WTC11 (cell line): ENCODE measurements at regions not wholly inside any gene's neighbourhood (a gene's known extent, or its start where the extent isn't known, plus 50 kb on each side); places are given as distances from the start of the nearest gene placed in this dataset.

Experiments
- ATAC-seq: fragments of 200-7000 bp; cut with Tn5 transposase; 2 replicates; pipeline ENCODE4 v1.10.0; 2021; ENCODE audit warnings: mild to moderate bottlenecking, moderate library complexity
- CTCF ChIA-PET: fragments of 300-600 bp; sonication (Branson Sonifier 250); formaldehyde crosslinking; loops from one replicate; lab custom pipeline; 2021; ENCODE audit warnings: antibody characterized with exemption; lab: Charles Lee
- POLR2A ChIA-PET: fragments of 350-600 bp; sonication (Branson Sonifier 250); formaldehyde crosslinking; loops from one replicate; lab custom pipeline; 2021; ENCODE audit warnings: antibody characterized with exemption; lab: Charles Lee
- DNase-seq: peaks from one replicate; pipeline ENCODE4 v3.0.0; 2021; ENCODE audit warnings: low spot score
- H3K27ac Mint-ChIP-seq: 2 replicates; pipeline ENCODE4 v1.8.0; 2021; ENCODE audit warnings: mixed read lengths
- H3K27me3 Mint-ChIP-seq: 2 replicates; pipeline ENCODE4 v1.8.0; 2021; ENCODE audit warnings: low read depth, mild to moderate bottlenecking, moderate library complexity, mixed read lengths
- H3K36me3 Mint-ChIP-seq: 2 replicates; pipeline ENCODE4 v1.8.0; 2021; ENCODE audit warnings: mixed read lengths
- H3K4me1 Mint-ChIP-seq: 2 replicates; pipeline ENCODE4 v1.8.0; 2022; ENCODE audit warnings: mixed read lengths
- H3K4me3 Mint-ChIP-seq: 2 replicates; pipeline ENCODE4 v1.8.0; 2021; ENCODE audit warnings: mild to moderate bottlenecking, moderate library complexity, mixed read lengths
- H3K9me3 Mint-ChIP-seq: 2 replicates; pipeline ENCODE4 v1.8.0; 2021; ENCODE audit warnings: mixed read lengths
- ATF1 ChIP-seq: sonication (generic); formaldehyde crosslinking; IDR thresholded peaks from 2 replicates; pipeline ENCODE4 v1.8.1; 2023; ENCODE audit warnings: mild to moderate bottlenecking, moderate library complexity, missing genetic modification reagents
- ELF4 ChIP-seq: sonication (generic); formaldehyde crosslinking; IDR thresholded peaks from 2 replicates; pipeline ENCODE4 v1.8.1; 2022; ENCODE audit warnings: low read depth, mild to moderate bottlenecking, moderate library complexity, missing genetic modification reagents
- HMGA2 ChIP-seq: fragments of 250-450 bp; sonication (Bioruptor Pico); IDR thresholded peaks from 2 replicates; pipeline ENCODE4 v1.4.0; 2021; ENCODE audit warnings: mild to moderate bottlenecking, moderate library complexity
- NFYB ChIP-seq: sonication (generic); formaldehyde crosslinking; conservative IDR thresholded peaks from 2 replicates; pipeline ENCODE4 v1.8.0; 2022; ENCODE audit warnings: low read depth, missing genetic modification reagents
- NR3C1 ChIP-seq: sonication (generic); formaldehyde crosslinking; conservative IDR thresholded peaks from 2 replicates; pipeline ENCODE4 v1.8.1; 2023; ENCODE audit warnings: low read depth, mild to moderate bottlenecking, missing genetic modification reagents
- RORB ChIP-seq: fragments of 250-450 bp; sonication (Bioruptor Pico); IDR thresholded peaks from 2 replicates; pipeline ENCODE4 v1.9.0; 2021; ENCODE audit warnings: mild to moderate bottlenecking
- TEAD4 ChIP-seq: sonication (generic); formaldehyde crosslinking; IDR thresholded peaks from 2 replicates; pipeline ENCODE4 v1.8.0; 2022; ENCODE audit warnings: mild to moderate bottlenecking, missing genetic modification reagents
- ZNF121 ChIP-seq: sonication (generic); formaldehyde crosslinking; IDR thresholded peaks from 2 replicates; pipeline ENCODE4 v1.8.0; 2023; ENCODE audit warnings: missing genetic modification reagents
- ZNF138 ChIP-seq: sonication (generic); formaldehyde crosslinking; conservative IDR thresholded peaks from 2 replicates; pipeline ENCODE4 v1.8.1; 2022; ENCODE audit warnings: mild to moderate bottlenecking, moderate library complexity, missing genetic modification reagents
- ZNF232 ChIP-seq: sonication (generic); formaldehyde crosslinking; IDR thresholded peaks from 2 replicates; pipeline ENCODE4 v1.8.0; 2022; ENCODE audit warnings: mild to moderate bottlenecking, missing genetic modification reagents
- ZNF396 ChIP-seq: fragments of 250-450 bp; sonication (Bioruptor Pico); IDR thresholded peaks from 2 replicates; pipeline ENCODE4 v1.8.0; 2021; ENCODE audit warnings: mild to moderate bottlenecking, moderate library complexity, borderline replicate concordance
- ZNF416 ChIP-seq: fragments of 250-450 bp; sonication (Bioruptor Pico); IDR thresholded peaks from 2 replicates; pipeline ENCODE4 v1.9.0; 2021; ENCODE audit warnings: mild to moderate bottlenecking, inconsistent platforms
- TF ChIP-seq, protein P1 (sequence below): sonication (generic); formaldehyde crosslinking; IDR thresholded peaks from 2 replicates; pipeline ENCODE4 v1.8.1; 2023; ENCODE audit warnings: mild to moderate bottlenecking, missing genetic modification reagents, borderline replicate concordance
- TF ChIP-seq, protein P2 (sequence below): fragments of 250-450 bp; sonication (Bioruptor Pico); IDR thresholded peaks from 2 replicates; pipeline ENCODE4 v1.8.0; 2021; ENCODE audit warnings: mild to moderate bottlenecking
- TF ChIP-seq, protein P3 (sequence below): sonication (generic); formaldehyde crosslinking; IDR thresholded peaks from 2 replicates; pipeline ENCODE4 v1.8.0; 2022; ENCODE audit warnings: missing genetic modification reagents
- TF ChIP-seq, protein P4 (sequence below): sonication (generic); formaldehyde crosslinking; IDR thresholded peaks from 2 replicates; pipeline ENCODE4 v1.8.1; 2023; ENCODE audit warnings: mild to moderate bottlenecking, missing genetic modification reagents
- TF ChIP-seq, protein P5 (sequence below): fragments of 250-450 bp; sonication (Bioruptor Pico); conservative IDR thresholded peaks from 2 replicates; pipeline ENCODE4 v1.9.0; 2021; ENCODE audit warnings: mild to moderate bottlenecking
- TF ChIP-seq, protein P6 (sequence below): sonication (generic); formaldehyde crosslinking; conservative IDR thresholded peaks from 2 replicates; pipeline ENCODE4 v1.8.1; 2022; ENCODE audit warnings: mild to moderate bottlenecking, missing genetic modification reagents
- TF ChIP-seq, protein P7 (sequence below): sonication (generic); formaldehyde crosslinking; conservative IDR thresholded peaks from 2 replicates; pipeline ENCODE4 v1.8.1; 2023; ENCODE audit warnings: mild to moderate bottlenecking, low read depth, missing genetic modification reagents, moderate library complexity
- TF ChIP-seq, protein P8 (sequence below): fragments of 250-450 bp; sonication (Bioruptor Pico); IDR thresholded peaks from 2 replicates; pipeline ENCODE4 v1.9.0; 2021; ENCODE audit warnings: mild to moderate bottlenecking

DNA sequence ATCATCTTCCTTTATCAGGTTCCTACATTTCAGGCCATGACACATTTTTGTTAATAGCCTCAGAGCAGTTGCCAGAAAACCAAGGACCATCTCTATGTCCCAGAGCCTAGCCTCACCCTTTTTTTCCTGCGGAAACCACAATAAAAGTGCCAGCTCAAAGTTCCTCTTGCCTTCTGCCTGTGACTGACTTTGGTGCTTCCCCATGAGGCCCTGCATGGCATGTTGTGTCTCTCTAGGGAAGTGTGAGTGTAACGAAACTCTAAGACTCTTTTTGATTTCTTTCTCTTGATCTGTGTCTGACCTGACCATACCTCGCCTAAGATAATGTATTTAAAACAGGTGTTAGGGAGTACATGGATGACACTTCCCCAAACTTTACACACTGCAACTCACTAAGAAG is 642.3 kb upstream of the BOD1L1 start:
- no peak overlapping the region for H3K4me3 Mint-ChIP-seq

More for the DNA sequence above, 642.3 kb upstream of the BOD1L1 start:
- H3K9me3 Mint-ChIP-seq = peaks cover 6% of the 10 kb centered on the region; the same call in 1 of the 2 replicates
- TF ChIP-seq ZNF396 (no peak), RORB (no peak), NFYB (no peak), ZNF416 (CRISPR knock-in tag) (no peak), ZNF232 (CRISPR knock-in tag) (no peak), HMGA2 (CRISPR knock-in tag) (no peak), NR3C1 (no peak), TEAD4 (CRISPR knock-in tag) (no peak), ATF1 (CRISPR knock-in tag) (no peak), ZNF121 (CRISPR knock-in tag) (no peak), ZNF138 (CRISPR knock-in tag) (no peak), ELF4 (no peak)
- TF ChIP-seq, protein P1, sequence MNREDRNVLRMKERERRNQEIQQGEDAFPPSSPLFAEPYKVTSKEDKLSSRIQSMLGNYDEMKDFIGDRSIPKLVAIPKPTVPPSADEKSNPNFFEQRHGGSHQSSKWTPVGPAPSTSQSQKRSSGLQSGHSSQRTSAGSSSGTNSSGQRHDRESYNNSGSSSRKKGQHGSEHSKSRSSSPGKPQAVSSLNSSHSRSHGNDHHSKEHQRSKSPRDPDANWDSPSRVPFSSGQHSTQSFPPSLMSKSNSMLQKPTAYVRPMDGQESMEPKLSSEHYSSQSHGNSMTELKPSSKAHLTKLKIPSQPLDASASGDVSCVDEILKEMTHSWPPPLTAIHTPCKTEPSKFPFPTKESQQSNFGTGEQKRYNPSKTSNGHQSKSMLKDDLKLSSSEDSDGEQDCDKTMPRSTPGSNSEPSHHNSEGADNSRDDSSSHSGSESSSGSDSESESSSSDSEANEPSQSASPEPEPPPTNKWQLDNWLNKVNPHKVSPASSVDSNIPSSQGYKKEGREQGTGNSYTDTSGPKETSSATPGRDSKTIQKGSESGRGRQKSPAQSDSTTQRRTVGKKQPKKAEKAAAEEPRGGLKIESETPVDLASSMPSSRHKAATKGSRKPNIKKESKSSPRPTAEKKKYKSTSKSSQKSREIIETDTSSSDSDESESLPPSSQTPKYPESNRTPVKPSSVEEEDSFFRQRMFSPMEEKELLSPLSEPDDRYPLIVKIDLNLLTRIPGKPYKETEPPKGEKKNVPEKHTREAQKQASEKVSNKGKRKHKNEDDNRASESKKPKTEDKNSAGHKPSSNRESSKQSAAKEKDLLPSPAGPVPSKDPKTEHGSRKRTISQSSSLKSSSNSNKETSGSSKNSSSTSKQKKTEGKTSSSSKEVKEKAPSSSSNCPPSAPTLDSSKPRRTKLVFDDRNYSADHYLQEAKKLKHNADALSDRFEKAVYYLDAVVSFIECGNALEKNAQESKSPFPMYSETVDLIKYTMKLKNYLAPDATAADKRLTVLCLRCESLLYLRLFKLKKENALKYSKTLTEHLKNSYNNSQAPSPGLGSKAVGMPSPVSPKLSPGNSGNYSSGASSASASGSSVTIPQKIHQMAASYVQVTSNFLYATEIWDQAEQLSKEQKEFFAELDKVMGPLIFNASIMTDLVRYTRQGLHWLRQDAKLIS (CRISPR knock-in tag) = no peak
- TF ChIP-seq, protein P2, sequence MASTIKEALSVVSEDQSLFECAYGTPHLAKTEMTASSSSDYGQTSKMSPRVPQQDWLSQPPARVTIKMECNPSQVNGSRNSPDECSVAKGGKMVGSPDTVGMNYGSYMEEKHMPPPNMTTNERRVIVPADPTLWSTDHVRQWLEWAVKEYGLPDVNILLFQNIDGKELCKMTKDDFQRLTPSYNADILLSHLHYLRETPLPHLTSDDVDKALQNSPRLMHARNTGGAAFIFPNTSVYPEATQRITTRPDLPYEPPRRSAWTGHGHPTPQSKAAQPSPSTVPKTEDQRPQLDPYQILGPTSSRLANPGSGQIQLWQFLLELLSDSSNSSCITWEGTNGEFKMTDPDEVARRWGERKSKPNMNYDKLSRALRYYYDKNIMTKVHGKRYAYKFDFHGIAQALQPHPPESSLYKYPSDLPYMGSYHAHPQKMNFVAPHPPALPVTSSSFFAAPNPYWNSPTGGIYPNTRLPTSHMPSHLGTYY (CRISPR knock-in tag) = no peak
- TF ChIP-seq, protein P3, sequence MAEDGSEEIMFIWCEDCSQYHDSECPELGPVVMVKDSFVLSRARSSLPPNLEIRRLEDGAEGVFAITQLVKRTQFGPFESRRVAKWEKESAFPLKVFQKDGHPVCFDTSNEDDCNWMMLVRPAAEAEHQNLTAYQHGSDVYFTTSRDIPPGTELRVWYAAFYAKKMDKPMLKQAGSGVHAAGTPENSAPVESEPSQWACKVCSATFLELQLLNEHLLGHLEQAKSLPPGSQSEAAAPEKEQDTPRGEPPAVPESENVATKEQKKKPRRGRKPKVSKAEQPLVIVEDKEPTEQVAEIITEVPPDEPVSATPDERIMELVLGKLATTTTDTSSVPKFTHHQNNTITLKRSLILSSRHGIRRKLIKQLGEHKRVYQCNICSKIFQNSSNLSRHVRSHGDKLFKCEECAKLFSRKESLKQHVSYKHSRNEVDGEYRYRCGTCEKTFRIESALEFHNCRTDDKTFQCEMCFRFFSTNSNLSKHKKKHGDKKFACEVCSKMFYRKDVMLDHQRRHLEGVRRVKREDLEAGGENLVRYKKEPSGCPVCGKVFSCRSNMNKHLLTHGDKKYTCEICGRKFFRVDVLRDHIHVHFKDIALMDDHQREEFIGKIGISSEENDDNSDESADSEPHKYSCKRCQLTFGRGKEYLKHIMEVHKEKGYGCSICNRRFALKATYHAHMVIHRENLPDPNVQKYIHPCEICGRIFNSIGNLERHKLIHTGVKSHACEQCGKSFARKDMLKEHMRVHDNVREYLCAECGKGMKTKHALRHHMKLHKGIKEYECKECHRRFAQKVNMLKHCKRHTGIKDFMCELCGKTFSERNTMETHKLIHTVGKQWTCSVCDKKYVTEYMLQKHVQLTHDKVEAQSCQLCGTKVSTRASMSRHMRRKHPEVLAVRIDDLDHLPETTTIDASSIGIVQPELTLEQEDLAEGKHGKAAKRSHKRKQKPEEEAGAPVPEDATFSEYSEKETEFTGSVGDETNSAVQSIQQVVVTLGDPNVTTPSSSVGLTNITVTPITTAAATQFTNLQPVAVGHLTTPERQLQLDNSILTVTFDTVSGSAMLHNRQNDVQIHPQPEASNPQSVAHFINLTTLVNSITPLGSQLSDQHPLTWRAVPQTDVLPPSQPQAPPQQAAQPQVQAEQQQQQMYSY (CRISPR knock-in tag) = no peak
- TF ChIP-seq, protein P4, sequence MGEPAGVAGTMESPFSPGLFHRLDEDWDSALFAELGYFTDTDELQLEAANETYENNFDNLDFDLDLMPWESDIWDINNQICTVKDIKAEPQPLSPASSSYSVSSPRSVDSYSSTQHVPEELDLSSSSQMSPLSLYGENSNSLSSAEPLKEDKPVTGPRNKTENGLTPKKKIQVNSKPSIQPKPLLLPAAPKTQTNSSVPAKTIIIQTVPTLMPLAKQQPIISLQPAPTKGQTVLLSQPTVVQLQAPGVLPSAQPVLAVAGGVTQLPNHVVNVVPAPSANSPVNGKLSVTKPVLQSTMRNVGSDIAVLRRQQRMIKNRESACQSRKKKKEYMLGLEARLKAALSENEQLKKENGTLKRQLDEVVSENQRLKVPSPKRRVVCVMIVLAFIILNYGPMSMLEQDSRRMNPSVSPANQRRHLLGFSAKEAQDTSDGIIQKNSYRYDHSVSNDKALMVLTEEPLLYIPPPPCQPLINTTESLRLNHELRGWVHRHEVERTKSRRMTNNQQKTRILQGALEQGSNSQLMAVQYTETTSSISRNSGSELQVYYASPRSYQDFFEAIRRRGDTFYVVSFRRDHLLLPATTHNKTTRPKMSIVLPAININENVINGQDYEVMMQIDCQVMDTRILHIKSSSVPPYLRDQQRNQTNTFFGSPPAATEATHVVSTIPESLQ = no peak
- TF ChIP-seq, protein P5, sequence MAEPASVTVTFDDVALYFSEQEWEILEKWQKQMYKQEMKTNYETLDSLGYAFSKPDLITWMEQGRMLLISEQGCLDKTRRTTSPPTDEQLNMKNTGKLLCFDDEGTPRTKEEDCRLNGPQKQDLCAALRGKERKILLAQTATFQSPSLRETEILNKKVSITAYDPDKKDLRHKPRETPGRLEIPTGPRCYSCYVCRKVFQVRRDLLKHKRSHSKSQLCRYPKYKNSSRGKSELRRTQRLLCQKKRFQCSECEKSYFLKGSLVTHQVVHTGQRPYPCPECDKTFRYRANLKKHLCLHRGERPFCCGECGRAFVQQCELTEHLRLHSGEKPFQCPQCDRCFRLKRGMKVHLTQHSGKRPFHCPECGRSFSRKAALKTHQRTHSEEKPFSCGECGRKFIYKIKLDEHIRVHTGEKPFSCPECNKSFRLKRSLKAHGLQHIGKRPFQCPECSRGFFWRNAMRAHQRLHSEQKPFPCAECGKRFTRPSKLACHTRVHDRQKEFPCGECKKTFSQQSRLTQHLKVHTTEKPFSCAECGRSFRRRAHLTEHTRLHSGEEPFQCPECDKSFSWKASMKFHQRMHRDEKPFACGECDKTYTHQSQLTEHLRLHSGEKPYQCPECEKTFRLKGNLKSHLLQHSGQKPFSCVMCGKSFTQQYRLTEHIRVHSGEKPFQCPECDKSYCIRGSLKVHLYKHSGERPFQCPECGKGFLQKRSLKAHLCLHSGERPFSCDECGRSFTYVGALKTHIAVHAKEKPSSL = no peak
- TF ChIP-seq, protein P6, sequence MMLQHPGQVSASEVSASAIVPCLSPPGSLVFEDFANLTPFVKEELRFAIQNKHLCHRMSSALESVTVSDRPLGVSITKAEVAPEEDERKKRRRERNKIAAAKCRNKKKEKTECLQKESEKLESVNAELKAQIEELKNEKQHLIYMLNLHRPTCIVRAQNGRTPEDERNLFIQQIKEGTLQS (CRISPR knock-in tag) = no peak
- TF ChIP-seq, protein P7, sequence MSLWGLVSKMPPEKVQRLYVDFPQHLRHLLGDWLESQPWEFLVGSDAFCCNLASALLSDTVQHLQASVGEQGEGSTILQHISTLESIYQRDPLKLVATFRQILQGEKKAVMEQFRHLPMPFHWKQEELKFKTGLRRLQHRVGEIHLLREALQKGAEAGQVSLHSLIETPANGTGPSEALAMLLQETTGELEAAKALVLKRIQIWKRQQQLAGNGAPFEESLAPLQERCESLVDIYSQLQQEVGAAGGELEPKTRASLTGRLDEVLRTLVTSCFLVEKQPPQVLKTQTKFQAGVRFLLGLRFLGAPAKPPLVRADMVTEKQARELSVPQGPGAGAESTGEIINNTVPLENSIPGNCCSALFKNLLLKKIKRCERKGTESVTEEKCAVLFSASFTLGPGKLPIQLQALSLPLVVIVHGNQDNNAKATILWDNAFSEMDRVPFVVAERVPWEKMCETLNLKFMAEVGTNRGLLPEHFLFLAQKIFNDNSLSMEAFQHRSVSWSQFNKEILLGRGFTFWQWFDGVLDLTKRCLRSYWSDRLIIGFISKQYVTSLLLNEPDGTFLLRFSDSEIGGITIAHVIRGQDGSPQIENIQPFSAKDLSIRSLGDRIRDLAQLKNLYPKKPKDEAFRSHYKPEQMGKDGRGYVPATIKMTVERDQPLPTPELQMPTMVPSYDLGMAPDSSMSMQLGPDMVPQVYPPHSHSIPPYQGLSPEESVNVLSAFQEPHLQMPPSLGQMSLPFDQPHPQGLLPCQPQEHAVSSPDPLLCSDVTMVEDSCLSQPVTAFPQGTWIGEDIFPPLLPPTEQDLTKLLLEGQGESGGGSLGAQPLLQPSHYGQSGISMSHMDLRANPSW (CRISPR knock-in tag) = no peak
- TF ChIP-seq, protein P8, sequence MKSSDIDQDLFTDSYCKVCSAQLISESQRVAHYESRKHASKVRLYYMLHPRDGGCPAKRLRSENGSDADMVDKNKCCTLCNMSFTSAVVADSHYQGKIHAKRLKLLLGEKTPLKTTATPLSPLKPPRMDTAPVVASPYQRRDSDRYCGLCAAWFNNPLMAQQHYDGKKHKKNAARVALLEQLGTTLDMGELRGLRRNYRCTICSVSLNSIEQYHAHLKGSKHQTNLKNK (CRISPR knock-in tag) = no peak
- DNase-seq (no peak), ATAC-seq (no peak)
- ChIA-PET POLR2A (no interaction called here), CTCF (no interaction called here)
- H3K4me1 Mint-ChIP-seq = peaks cover 14% of the 10 kb centered on the region
- no peak overlapping the region for H3K27ac Mint-ChIP-seq
- no peaks in the 10 kb centered on the region for H3K27me3 Mint-ChIP-seq
- H3K36me3 Mint-ChIP-seq = no peaks in the 10 kb centered on the region
